HEK293T (cell line): ENCODE measurements at regions not wholly inside any gene's neighbourhood (a gene's known extent, or its start where the extent isn't known, plus 50 kb on each side); places are given as distances from the start of the nearest gene placed in this dataset.
"Not testable (repeated sequence)": the region's sequence is repeated elsewhere in the genome, so short reads cannot be mapped to it uniquely, and the experiment has no call there.

ENCODE experiments used
- BHLHE40 ChIP-seq: fragments of 450-650 bp; IDR thresholded peaks from 2 replicates; pipeline ENCODE4 v1.6.1; 2016; ENCODE audit warnings: mild to moderate bottlenecking, moderate library complexity, borderline replicate concordance
- HDGF ChIP-seq: fragments of 450-650 bp; IDR thresholded peaks from 2 replicates; pipeline ENCODE4 v1.6.1; 2017; ENCODE audit warnings: antibody characterized with exemption, borderline replicate concordance
- NFRKB ChIP-seq: fragments of 450-650 bp; IDR thresholded peaks from 2 replicates; pipeline ENCODE4 v1.6.1; 2016; ENCODE audit warnings: mild to moderate bottlenecking, moderate library complexity
- SP1 ChIP-seq: fragments of 450-650 bp; IDR thresholded peaks from 2 replicates; pipeline ENCODE4 v1.6.1; 2017
- SUZ12 ChIP-seq: fragments of 450-650 bp; IDR thresholded peaks from 2 replicates; pipeline ENCODE4 v1.6.1; 2016; ENCODE audit warnings: mild to moderate bottlenecking
- TARDBP ChIP-seq: fragments of 450-650 bp; IDR thresholded peaks from 2 replicates; pipeline ENCODE4 v1.6.1; 2016
- ZNF384 ChIP-seq: fragments of 450-650 bp; IDR thresholded peaks from 2 replicates; pipeline ENCODE4 v1.6.1; 2016

DNA sequence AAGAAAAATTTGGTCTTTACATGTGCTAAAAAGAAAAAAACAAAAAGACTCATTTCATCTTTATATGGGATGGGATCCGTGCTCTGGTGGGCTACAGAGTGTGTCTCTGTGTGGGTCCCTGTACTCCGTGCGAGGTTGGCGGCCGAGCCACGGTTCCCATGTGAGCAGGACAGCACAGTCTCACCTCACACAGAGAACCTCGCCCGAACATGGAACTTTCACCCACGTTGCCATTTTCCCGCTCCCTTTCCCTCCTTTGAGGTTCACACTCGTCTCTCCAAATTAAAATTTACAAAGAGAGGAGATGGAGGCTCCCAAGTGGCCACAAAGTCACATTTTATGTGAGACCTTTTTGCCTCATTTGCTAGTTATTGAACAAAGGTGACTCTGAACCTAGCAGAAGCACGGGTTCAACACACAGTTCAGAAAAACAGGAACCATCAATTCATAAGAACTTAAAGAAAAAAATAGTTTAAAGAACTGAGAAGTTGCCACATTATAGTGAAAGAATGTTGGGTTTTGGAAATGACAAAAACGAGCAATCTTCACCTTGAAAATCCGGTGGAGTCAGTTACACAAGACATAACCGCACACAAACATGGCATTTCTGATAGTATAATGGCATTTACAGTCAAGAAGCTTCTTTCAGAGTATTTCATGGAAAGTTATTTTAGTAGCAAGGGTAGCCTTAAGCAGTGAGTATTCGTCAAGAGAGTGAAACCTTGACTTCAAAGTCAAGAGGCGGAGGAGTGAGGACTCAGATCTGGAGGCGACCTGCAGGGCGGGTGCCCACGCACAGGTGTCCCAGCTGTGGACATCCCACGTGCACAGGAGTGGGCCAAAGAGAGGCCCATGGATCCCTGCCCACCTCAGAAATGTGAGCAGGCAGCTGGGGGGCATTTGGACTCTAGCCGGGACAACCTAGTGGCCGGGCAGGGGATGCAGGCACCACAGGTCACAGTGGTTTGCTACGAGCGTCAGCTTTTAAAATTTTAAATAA is 277.2 kb upstream of the PLGLB2 start:
- TF ChIP-seq SP1, TARDBP, NFRKB, ZNF384, BHLHE40, HDGF, SUZ12: not testable (repeated sequence)
